Stomach (tissue), 8 donors: ENCODE measurements at regions not wholly inside any gene's neighbourhood (a gene's known extent, or its start where the extent isn't known, plus 50 kb on each side); places are given as distances from the start of the nearest gene placed in this dataset.

Experiments
- DNase-seq, 2 donors: peaks; one replicate each; pipeline versions ENCODE4 v3.0.0 to v3.0.0-alpha.2; 2013 to 2019
- H3K27ac ChIP-seq, 5 donors: fragments of 200-600 bp in 4 of 5; sonication (generic) in 4 of 5; one replicate each; pipeline ENCODE4 v1.5.1; 2013 to 2019; ENCODE audit warnings: mild to moderate bottlenecking in 1 of 5, moderate library complexity in 1 of 5
- H3K27me3 ChIP-seq, 3 donors: fragments of 200-600 bp; sonication (generic); one replicate each; pipeline ENCODE4 v1.5.1; 2017 to 2019; ENCODE audit warnings: mixed run types in 1 of 3
- H3K36me3 ChIP-seq, 4 donors: fragments of 200-600 bp; sonication (generic); 1 replicate in 3 of 4; 2 replicates in 1 of 4; pipeline ENCODE4 v1.5.1; 2016 to 2019
- H3K4me1 ChIP-seq, 4 donors: fragments of 200-600 bp; sonication (generic); one replicate each; pipeline ENCODE4 v1.5.1; 2016 to 2019
- H3K4me3 ChIP-seq, 4 donors: fragments of 200-600 bp; sonication (generic) in 3 of 4; one replicate each; pipeline ENCODE4 v1.5.1; 2016 to 2019; ENCODE audit warnings: mild to moderate bottlenecking in 1 of 4
- H3K9me3 ChIP-seq, 4 donors: fragments of 200-600 bp; sonication (generic); one replicate each; pipeline ENCODE4 v1.5.1; 2016 to 2019
- CTCF ChIP-seq, 7 experiments: fragments of 450-650 bp in 4 of 7; fragments of 200-600 bp in 3 of 7; sonication (generic) in 3 of 7; IDR thresholded peaks; one replicate each; pipeline ENCODE4 v1.5.1; 2016 to 2019; ENCODE audit warnings: antibody characterized with exemption in 7 of 7, control low read depth in 2 of 7, mild to moderate bottlenecking in 1 of 7
- EP300 ChIP-seq: sonication (generic); formaldehyde crosslinking; IDR thresholded peaks from one replicate; pipeline ENCODE4 v1.6.1; 2017; ENCODE audit warnings: antibody characterized with exemption
- POLR2A ChIP-seq, 4 donors: fragments of 450-650 bp; IDR thresholded peaks; one replicate each; pipeline ENCODE4 v1.6.1; 2016; ENCODE audit warnings: antibody characterized with exemption in 4 of 4, control low read depth in 2 of 4, mild to moderate bottlenecking in 1 of 4, moderate library complexity in 1 of 4
- POLR2AphosphoS5 ChIP-seq, 3 donors: sonication (generic); formaldehyde crosslinking; IDR thresholded peaks; one replicate each; pipeline ENCODE4 v1.6.1; 2016; ENCODE audit warnings: antibody characterized with exemption in 3 of 3
- WGBS, 5 donors: extraction: QIAGEN DNeasy Blood & Tissue Kit in 3 of 5; methylation state at CpG; one replicate each; pipeline versions ENCODE4 v1.1.5 to v1.1.7; 2013 to 2018; 5-methylcytosine and 5-hydroxymethylcytosine counted together
- intact Hi-C: fragments of 100-400 bp; cut with DNase I; formaldehyde crosslinking; loops from one replicate; pipeline ENCODE4 v1.15.1; 2023; ENCODE audit warnings: low total_unique reads
- donor health status: healthy with polysubstance abuse.
- donor health status: Bipolar disorder and iron deficiency.
- donor health status: healthy.

- peak overlapping the region; percentile 16 to 93 (median 85) for H3K27ac ChIP-seq
- no peak overlapping the region for H3K4me3 ChIP-seq
- no peaks in the 10 kb centered on the region for H3K27me3 ChIP-seq
- no peak for DNase-seq
- TF ChIP-seq POLR2AphosphoS5 (IDR thresholded peaks at IDR 0.05) = no peak
- no peak for TF ChIP-seq CTCF (IDR thresholded peaks at IDR 0.05)
- no peak for TF ChIP-seq EP300
- no peak for TF ChIP-seq POLR2A (IDR thresholded peaks at IDR 0.05)
- intact Hi-C loops = no loop called here
- no peaks in the 10 kb centered on the region for H3K36me3 ChIP-seq
- H3K9me3 ChIP-seq = no peaks in the 10 kb centered on the region
- WGBS, 5 donors = 91 to 98% (median 95%) methylated on average over 3 of the region's 3 CpGs
- H3K4me1 ChIP-seq = peaks cover 30 to 95% (median 72%) of the 10 kb centered on the region in 4 donors
Measured at GRCh38 chr13:44308352-44308751, 65.3 kb upstream of the SERP2 start.

GRCh38 chr13:44309794-44310757, 63.5 kb upstream of the SERP2 start:
- Histone ChIP-seq H3K27ac (peak overlapping the region; percentile 64 to 93 (median 78)), H3K9me3 (no peaks in the 10 kb centered on the region), H3K4me3 (no peak overlapping the region), H3K36me3 (no peaks in the 10 kb centered on the region), H3K27me3 (no peaks in the 10 kb centered on the region), H3K4me1 (peaks cover 23 to 87% (median 68%) of the 10 kb centered on the region in 4 donors)
- 55 to 66% (median 58%) methylated on average over 15 of the region's 15 CpGs for WGBS, 5 donors
- TF ChIP-seq CTCF (IDR thresholded peaks at IDR 0.05) = no peak
- peak; percentile 10 to 67 (median 62) for TF ChIP-seq POLR2AphosphoS5 (IDR thresholded peaks at IDR 0.05)
- peak; percentile 60 to 86 for DNase-seq
- intact Hi-C loops = no loop called here

GRCh38 chr13:44311011-44311780, 62.4 kb upstream of the SERP2 start:
- Histone ChIP-seq H3K4me1 (peaks cover 12 to 76% (median 56%) of the 10 kb centered on the region in 4 donors), H3K9me3 (no peaks in the 10 kb centered on the region), H3K27ac (peak overlapping the region; percentile 58 to 93 (median 78)), H3K36me3 (no peaks in the 10 kb centered on the region), H3K4me3 (no peak overlapping the region), H3K27me3 (no peaks in the 10 kb centered on the region)
- peak in 2 of 3 donors; percentile 2 to 18 for TF ChIP-seq POLR2AphosphoS5 (IDR thresholded peaks at IDR 0.05)
- TF ChIP-seq POLR2A (IDR thresholded peaks at IDR 0.05) = no peak
- intact Hi-C loops = no loop called here
- WGBS, 5 donors = 59 to 68% (median 61%) methylated on average over 8 of the region's 8 CpGs
- DNase-seq = peak; percentile 57 to 70

- peak overlapping the region in 3 of 5 donors; percentile 78 to 93 (median 91) for H3K27ac ChIP-seq
- H3K9me3 ChIP-seq = no peaks in the 10 kb centered on the region
- H3K27me3 ChIP-seq = no peaks in the 10 kb centered on the region
- DNase-seq = no peak
- no peak for TF ChIP-seq EP300
- no peak for TF ChIP-seq POLR2AphosphoS5 (IDR thresholded peaks at IDR 0.05)
- no peak for TF ChIP-seq POLR2A (IDR thresholded peaks at IDR 0.05)
- no peak for TF ChIP-seq CTCF (IDR thresholded peaks at IDR 0.05)
- H3K36me3 ChIP-seq = no peaks in the 10 kb centered on the region
- WGBS, 5 donors = 91 to 100% (median 97%) methylated on average over 3 of the region's 3 CpGs
- H3K4me1 ChIP-seq = peaks cover 5 to 68% (median 49%) of the 10 kb centered on the region in 4 donors
- no peak overlapping the region for H3K4me3 ChIP-seq
- intact Hi-C loops = no loop called here
Measured at GRCh38 chr13:44312131-44312530, 61.5 kb upstream of the SERP2 start.
